Inferior parietal cortex (tissue), 1 donor: ENCODE measurements at regions not wholly inside any gene's neighbourhood (a gene's known extent, or its start where the extent isn't known, plus 50 kb on each side); places are given as distances from the start of the nearest gene placed in this dataset.
"Not testable (repeated sequence)": the region's sequence is repeated elsewhere in the genome, so short reads cannot be mapped to it uniquely, and the experiment has no call there.

Experiments used
- DNase-seq: peaks from one replicate; pipeline ENCODE4 v3.0.0-alpha.2; 2016; ENCODE audit errors: extremely low spot score

- DNase-seq, result not testable (repeated sequence)
Observed at GRCh38 chr4:3926969-3927755, 161.0 kb downstream of the ADRA2C start.

DNA sequence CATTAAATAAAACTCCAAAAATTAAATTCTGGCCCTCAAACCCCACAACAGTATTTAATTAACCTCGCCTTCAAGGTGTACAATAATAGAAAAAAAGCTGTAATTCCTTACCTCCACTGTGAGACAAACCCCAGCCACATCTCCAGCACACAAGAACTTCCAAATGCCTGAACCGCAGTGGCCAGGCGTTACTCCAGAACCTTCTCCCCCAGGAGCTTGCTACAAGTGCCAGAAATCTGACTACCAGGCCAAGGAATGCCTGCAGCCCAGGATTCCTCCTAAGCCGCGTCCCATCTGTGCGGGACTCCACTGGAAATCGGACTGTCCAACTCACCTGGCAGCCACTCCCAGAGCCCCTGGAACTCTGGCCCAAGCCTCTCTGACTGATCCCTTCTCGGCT lies 163.2 kb downstream of the ADRA2C start:
- DNase-seq, result not testable (repeated sequence)

DNA sequence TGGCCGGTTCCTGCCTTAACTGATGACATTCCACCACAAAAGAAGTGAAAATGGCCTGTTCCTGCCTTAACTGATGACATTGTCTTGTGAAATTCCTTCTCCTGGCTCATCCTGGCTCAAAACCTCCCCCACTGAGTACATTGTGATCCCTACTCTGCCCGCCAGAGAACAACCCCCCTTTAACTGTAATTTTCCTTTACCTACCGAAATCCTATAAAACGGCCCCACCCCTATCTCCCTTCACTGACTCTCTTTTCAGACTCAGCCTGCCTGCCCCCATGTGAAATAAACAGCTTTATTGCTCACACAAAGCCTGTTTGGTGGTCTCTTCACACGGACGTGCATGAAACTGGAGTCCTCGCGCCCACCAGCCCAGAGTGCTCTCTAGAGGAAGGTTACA lies 166.5 kb downstream of the ADRA2C start:
- not testable (repeated sequence) for DNase-seq

- DNase-seq, result not testable (repeated sequence)
Observed at GRCh38 chr4:3935406-3935805, 169.2 kb downstream of the ADRA2C start.

- DNase-seq, result no peak
Observed at GRCh38 chr4:3936184-3936583, 170.0 kb downstream of the ADRA2C start.

GRCh38 chr4:3937849-3938562 lies 171.8 kb downstream of the ADRA2C start:
- not testable (repeated sequence) for DNase-seq

DNA sequence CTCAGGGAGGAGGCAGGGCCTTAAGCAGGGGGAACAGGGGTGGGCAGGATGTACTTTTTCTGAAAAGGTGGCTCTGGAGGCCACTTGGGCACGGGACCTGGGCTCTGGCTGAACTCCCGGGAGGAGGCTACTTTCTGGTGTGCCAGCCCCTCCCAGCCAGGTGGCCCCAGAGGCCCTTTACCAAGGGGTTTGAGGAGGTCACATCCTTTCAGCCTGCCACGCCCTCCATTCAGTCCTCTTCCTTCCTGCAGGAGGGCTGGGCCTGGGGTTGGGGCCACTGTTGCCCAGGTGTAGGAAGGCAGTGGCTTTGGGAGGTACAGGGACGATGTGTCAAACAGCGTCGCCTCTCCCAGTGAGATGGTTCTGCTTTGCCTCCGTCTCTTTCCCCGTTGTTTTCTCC lies 172.5 kb downstream of the ADRA2C start:
- DNase-seq, result not testable (repeated sequence)

DNA sequence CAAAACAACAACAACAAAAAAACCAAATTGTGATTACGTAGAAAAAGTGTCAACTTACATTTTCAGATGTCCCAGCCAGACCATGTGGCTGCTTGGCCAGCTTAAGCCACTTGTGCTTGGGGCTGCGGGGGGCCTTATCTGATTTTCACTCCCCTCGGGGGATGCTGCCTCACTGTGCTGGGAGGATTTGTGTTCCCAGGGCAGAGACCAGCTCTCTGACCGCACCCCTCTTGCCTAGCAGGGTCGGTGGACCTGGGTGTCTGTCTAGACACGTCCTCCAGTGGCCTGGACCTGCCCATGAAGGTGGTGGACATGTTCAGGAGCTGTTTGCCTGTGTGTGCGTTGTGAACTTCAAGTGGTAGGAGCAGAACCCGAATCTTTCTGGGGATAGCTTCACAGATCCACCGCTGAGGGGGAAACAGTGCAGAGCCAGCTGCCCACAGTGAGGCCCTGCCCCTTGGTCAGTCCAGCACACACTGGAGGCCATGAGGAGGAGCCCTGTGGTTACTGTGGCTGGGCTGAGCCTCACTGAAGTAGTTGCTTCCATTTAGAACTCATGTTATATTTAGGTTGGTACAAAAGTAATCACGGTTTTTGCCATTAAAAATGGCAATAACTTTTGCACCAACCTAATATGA lies 173.9 kb downstream of the ADRA2C start:
- not testable (repeated sequence) for DNase-seq

DNA sequence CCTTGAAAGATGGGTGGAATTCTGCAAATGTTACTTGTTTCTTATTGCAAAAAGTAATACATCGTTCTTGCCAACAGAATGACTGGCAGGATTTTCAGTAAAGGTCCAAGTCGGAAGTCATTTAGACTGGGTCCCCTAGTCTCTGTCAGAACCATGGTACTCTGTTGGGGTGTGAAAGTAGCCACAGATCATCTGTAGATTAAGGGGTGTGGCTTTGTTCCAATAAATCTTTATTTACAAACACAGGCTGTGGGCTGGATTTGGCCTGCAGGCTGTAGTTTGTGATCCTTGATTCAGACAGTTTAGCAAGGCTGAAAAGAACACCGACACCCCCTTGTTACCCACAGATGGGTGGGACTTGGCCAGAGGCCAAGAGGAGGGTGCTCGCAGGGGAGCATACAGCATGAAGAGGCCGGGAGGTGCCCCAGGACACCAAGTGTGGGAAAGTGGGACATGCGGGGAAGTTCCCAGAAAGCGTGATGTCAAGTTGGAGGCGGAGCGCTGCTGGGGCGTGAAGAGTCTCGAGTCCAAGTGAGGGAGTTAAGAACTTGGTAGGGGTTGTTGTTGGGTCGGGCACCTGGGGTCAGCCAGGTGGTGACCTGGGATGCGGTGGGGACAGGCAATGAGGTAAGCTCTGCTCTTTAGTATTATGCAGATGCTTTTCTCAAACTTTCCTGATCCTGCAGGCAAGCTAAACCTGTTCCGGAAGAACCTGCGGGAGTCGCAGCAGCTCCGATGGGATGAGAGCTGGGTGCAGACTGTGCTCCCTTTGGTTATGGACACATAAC lies 175.7 kb downstream of the ADRA2C start:
- not testable (repeated sequence) for DNase-seq

DNA sequence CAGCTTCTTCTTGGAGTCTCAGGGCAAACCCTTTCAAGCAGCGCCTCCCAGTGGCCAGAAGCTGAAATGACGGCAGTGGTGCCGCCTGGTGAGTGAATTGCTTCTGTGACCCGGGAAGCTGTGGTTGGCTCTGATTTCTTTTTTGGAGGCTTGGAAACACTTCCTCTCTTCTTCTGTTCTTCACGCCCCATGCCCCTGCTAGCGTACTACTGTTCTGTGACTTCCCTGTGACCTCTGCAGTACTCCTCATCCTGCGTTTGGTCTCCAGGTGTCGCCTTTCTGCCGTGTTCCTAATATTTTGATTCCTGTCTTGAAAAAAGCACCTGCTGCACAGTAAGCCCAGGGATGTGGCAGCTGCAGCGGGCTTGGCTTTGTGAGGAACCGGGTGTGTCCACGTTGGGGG lies 176.4 kb downstream of the ADRA2C start:
- DNase-seq, result peak; percentile 32

DNA sequence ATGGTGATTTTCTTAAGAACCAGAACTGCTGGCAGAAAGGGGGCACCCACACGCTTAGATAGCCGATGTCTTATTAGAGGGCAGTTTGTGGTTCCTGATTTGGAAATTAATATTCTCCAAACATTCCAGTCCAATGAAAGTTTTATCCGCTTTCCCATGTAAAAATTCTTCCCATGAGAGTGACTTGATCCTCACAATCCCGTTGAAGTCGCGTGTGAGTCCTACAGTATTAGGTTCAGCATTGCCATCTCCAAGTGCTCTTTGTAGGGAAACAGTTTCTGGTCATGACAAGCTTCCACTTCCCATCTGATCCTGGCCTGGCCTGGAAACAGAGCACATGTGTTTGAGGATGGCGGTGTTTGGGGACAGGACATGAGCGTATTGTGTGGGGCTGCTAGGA lies 176.9 kb downstream of the ADRA2C start:
- DNase-seq, result not testable (repeated sequence)

- DNase-seq, result no peak
Observed at GRCh38 chr4:3945511-3946290, 179.5 kb downstream of the ADRA2C start.

DNA sequence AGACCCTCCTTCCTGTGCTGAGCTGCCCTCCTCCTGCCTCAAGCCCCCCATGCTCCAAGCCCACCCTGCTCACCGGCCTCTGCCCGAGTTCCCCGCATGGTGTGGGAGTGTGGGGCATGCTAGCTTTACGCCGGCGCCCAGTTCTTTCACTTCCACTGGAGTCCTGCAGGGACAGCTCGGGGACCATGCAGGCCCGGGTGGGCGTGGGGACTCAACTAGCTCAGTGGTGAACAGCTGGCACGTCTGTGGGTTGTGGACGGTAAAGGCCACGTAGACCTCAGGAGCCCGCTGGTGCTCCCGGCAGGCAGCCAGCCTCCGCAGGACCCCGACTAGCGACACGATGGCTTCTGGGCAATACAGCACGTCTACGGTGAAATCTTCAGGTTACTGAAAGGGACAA lies 180.4 kb downstream of the ADRA2C start:
- DNase-seq, result not testable (repeated sequence)

GRCh38 chr4:3947761-3948160 lies 181.6 kb downstream of the ADRA2C start:
- not testable (repeated sequence) for DNase-seq

DNA sequence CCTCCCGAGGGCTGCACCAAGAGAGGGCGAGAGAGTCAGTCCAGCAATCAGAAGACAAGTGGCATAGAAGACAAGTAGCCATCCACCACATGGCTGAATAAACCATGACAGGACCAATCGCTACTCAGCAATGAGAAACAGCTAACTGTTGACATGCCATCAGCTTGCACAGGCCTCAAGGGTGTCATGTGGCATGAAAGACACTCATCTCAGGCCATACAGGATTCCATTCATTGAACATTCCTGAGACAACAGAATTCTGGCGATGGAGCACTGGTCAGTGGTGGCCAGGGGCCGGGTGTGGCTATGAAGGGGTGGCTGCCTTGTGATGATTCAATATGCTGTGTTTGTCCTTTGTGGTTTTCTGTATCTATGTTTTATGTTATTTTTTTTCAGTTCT lies 182.0 kb downstream of the ADRA2C start:
- DNase-seq, result not testable (repeated sequence)

GRCh38 chr4:3949916-3950315 lies 183.7 kb downstream of the ADRA2C start:
- not testable (repeated sequence) for DNase-seq

- not testable (repeated sequence) for DNase-seq
Observed at GRCh38 chr4:3952443-3953139, 186.4 kb downstream of the ADRA2C start.

- not testable (repeated sequence) for DNase-seq
Observed at GRCh38 chr4:3953140-3953489, 186.9 kb downstream of the ADRA2C start.

GRCh38 chr4:3954540-3955320 lies 188.5 kb downstream of the ADRA2C start:
- peak; percentile 44 for DNase-seq
